Activated T-cell treated with anti-CD3 and anti-CD28 coated beads, Interleukin-2, amount 50 U/mL, for 4 hours (primary cell): ENCODE measurements at regions not wholly inside any gene's neighbourhood (a gene's known extent, or its start where the extent isn't known, plus 50 kb on each side); places are given as distances from the start of the nearest gene placed in this dataset.
"Not testable (repeated sequence)": the region's sequence is repeated elsewhere in the genome, so short reads cannot be mapped to it uniquely, and the experiment has no call there.

Source experiments
- ATAC-seq, 2 donors: fragments of 200-7000 bp; cut with Tn5 transposase; one replicate each; pipeline ENCODE4 v1.10.0; 2021
- DNase-seq: peaks from one replicate; pipeline ENCODE4 v3.0.0-alpha.2; 2020
- H3K27me3 Mint-ChIP-seq: one replicate; pipeline ENCODE4 v1.8.0; 2021; ENCODE audit warnings: low read depth, mixed read lengths
- H3K36me3 Mint-ChIP-seq: one replicate; pipeline ENCODE4 v1.8.0; 2022; ENCODE audit warnings: mixed read lengths; ENCODE audit not compliant: insufficient read depth
- H3K4me1 Mint-ChIP-seq: one replicate; pipeline ENCODE4 v1.8.0; 2021; ENCODE audit warnings: low read depth, mixed read lengths
- H3K4me3 Mint-ChIP-seq: one replicate; pipeline ENCODE4 v1.8.0; 2021; ENCODE audit warnings: mild to moderate bottlenecking, moderate library complexity, mixed read lengths
- H3K9me3 Mint-ChIP-seq: one replicate; pipeline ENCODE4 v1.8.0; 2021; ENCODE audit warnings: mixed read lengths

DNA sequence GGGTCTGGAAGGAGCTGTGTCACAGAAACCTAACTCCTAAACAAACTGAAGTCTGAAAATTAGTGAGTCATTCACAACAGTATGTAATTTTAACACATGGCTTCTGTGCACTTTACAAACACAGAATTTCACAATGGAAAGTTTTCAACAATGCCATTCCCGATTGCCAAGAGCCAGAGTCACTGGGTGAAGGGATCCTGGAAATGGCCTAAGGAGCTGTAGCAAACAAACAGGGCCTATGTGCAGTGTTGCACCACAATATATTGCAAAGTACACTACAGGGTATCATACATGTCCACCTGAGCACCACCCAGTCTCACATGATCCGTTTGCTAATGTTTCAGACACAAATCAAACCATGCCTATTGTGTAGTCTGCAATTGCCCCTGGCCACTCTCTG lies 184.7 kb upstream of the OTX2 start:
- no peak for DNase-seq

DNA sequence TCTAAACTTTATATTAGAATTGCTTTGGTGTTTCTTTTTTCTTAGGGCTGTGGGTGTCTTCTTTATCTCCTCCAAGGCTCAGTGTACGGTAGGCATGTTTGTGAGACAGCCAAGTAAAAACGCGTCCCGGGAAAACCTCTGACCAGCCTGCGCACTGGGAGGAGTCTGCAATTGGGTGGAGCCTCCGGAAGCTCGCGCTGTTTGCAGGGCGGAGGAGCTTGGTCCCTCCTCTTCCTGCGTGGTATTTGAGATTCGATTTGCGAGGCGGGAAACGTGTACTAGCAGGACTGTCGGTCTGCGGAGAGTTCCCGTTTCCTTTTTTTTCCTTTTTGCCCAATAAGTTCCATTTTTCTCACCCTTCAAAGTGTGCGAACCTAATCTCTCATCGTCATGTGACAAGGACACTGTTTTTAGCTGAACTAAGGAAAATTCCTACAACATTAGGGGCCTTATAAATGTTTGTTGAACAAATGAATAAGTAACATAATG lies 182.1 kb upstream of the OTX2 start:
- Mint-ChIP-seq H3K4me1 (no peaks in the 10 kb centered on the region), H3K9me3 (peaks cover 4% of the 10 kb centered on the region), H3K27me3 (no peaks in the 10 kb centered on the region), H3K4me3 (no peak overlapping the region), H3K36me3 (no peaks in the 10 kb centered on the region)
- DNase-seq = no peak
- no peak for ATAC-seq

More for the DNA sequence above, 184.7 kb upstream of the OTX2 start:
- H3K27me3 Mint-ChIP-seq = no peaks in the 10 kb centered on the region
- H3K9me3 Mint-ChIP-seq = peaks cover 4% of the 10 kb centered on the region
- no peak for ATAC-seq
- no peaks in the 10 kb centered on the region for H3K4me1 Mint-ChIP-seq
- H3K4me3 Mint-ChIP-seq = no peak overlapping the region
- no peaks in the 10 kb centered on the region for H3K36me3 Mint-ChIP-seq

DNA sequence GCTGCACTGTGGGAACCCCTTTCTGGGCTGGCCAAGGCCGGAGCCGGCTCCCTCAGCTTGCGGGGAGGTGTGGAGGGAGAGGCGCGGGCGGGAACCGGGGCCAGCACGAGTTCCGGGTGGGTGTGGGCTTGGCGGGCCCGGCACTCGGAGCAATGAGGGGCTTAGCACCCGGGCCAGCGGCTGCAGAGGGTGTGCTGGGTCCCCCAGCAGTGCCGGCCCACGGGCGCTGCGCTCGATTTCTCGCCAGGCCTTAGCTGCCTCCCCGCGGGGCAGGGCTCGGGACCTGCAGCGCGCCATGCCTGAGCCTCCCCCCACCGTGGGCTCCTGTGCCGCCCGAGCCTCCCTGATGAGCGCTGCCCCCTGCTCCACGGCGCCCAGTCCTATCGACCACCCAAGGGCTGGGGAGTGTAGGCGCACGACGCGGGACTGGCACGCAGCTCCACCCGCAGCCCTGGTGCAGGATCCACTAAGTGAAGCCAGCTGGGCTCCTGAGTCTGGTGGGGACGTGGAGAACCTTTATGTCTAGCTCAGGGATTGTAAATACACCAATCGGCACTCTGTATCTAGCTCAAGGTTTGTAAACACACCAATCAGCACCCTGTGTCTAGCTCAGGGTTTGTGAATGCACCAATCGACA lies 180.8 kb upstream of the OTX2 start:
- not testable (repeated sequence) for H3K9me3 Mint-ChIP-seq, H3K4me1 Mint-ChIP-seq, H3K27me3 Mint-ChIP-seq, DNase-seq, ATAC-seq, H3K36me3 Mint-ChIP-seq, H3K4me3 Mint-ChIP-seq

DNA sequence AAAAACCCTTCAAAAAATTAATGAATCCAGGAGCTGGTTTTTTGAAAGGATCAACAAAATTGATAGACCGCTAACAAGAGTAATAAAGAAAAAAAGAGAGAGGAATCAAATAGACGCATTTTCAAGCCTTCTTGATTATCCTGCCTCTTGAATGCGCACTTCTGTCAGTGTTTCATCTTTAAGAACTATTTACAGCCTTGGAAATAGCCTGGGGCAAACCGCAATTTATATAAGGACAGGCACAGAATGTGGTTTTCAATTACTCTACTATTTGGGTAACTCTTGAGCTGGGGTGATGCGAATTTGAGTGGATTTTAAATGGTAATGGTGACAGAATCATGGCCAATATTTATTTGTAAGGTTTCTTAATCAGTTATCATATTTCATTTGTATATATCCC lies 179.1 kb upstream of the OTX2 start:
- H3K9me3 Mint-ChIP-seq = peaks cover 4% of the 10 kb centered on the region
- ATAC-seq (no peak), DNase-seq (no peak)
- no peak overlapping the region for H3K4me3 Mint-ChIP-seq
- no peaks in the 10 kb centered on the region for H3K4me1 Mint-ChIP-seq
- H3K36me3 Mint-ChIP-seq = no peaks in the 10 kb centered on the region
- no peaks in the 10 kb centered on the region for H3K27me3 Mint-ChIP-seq

DNA sequence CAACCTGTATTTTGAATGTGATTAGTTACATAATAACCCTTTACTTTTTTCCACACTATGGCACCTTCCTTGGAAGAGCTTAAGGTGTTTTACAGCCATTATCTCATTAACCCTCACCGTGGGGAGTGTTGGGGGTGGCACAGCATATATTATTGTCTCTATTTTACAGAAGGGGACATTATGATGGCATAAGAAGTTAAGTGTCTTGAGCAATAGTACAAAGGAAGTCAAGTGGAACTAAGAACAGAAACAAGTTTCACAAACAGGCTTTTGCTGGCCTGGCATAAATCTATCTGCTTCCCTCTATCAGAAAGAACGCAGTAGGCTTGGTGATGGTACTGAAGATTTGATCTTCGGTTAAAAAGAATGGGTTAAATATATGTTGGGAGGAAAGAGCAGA lies 169.7 kb upstream of the OTX2 start:
- no peak overlapping the region for H3K4me3 Mint-ChIP-seq
- ATAC-seq (no peak), DNase-seq (no peak)
- H3K9me3 Mint-ChIP-seq = no peaks in the 10 kb centered on the region
- no peaks in the 10 kb centered on the region for H3K4me1 Mint-ChIP-seq
- H3K36me3 Mint-ChIP-seq = no peaks in the 10 kb centered on the region
- peaks cover 13% of the 10 kb centered on the region for H3K27me3 Mint-ChIP-seq

GRCh38 chr14:56976211-56976610 lies 165.9 kb upstream of the OTX2 start:
- H3K4me3 Mint-ChIP-seq = no peak overlapping the region
- H3K4me1 Mint-ChIP-seq = no peaks in the 10 kb centered on the region
- no peaks in the 10 kb centered on the region for H3K9me3 Mint-ChIP-seq
- DNase-seq (no peak), ATAC-seq (no peak)
- peaks cover 13% of the 10 kb centered on the region for H3K27me3 Mint-ChIP-seq
- H3K36me3 Mint-ChIP-seq = no peaks in the 10 kb centered on the region

DNA sequence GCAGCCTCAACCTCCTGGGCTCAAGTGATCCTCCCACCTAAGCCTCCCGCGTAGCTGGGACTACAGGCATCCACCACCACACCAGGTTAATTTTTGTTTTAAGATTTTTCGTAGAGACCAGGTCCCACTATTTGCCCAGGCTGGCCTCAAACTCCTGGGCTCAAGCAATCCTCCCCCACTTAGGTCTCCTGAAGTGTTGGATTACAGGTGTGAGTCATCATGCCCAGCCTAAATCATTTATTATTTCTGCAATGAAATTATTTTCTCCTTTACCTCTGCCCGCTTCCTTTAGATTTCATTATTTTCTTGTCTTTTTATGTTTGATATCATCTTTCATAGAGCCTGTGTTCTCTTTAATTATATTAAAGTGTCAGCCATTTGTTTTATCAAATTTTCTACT lies 165.2 kb upstream of the OTX2 start:
- DNase-seq (no peak), ATAC-seq (no peak)
- no peaks in the 10 kb centered on the region for H3K36me3 Mint-ChIP-seq
- peaks cover 13% of the 10 kb centered on the region for H3K27me3 Mint-ChIP-seq
- H3K9me3 Mint-ChIP-seq = no peaks in the 10 kb centered on the region
- no peak overlapping the region for H3K4me3 Mint-ChIP-seq
- H3K4me1 Mint-ChIP-seq = no peaks in the 10 kb centered on the region

DNA sequence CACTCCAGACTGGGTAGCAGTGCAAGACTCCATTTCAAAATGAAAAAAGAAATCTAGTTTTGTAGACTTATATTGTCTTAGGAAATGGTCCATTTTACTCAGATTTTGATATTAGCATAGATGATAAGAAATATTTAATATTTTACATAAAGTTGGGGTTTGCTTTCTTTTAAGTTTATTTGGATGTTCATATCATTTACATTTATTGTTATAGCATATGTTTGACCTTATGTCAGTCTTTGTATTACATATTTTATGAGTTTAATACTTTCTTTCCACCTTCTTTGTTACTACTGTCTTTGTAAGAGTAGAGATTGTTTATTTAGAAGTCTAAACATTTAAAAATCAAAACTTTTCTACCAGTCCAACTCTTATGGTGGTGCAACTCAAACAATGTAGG lies 162.7 kb upstream of the OTX2 start:
- Mint-ChIP-seq H3K4me3 (no peak overlapping the region), H3K36me3 (no peaks in the 10 kb centered on the region), H3K4me1 (no peaks in the 10 kb centered on the region), H3K27me3 (peaks cover 15% of the 10 kb centered on the region), H3K9me3 (peaks cover 7% of the 10 kb centered on the region)
- ATAC-seq (no peak), DNase-seq (no peak)

DNA sequence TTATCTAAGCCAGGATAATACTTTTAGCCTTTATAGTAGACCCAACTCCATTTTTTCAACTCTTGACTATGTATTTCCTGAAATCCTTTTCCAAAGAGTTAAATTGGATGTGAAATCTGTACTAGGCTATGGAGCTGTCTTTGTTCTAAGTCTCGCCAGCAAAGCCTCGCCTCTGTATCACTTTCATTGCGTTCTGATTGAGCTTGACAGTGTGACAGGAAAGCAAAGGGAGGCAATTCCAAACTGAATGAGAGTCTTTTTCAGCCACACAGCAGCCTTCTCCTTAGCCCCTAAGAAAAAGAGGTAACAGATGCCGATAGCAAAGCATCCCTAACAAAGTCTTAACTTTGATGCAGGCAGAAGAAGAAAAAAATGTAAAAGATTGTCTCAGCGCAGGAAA lies 154.6 kb upstream of the OTX2 start:
- ATAC-seq = no peak
- Mint-ChIP-seq H3K4me3 (no peak overlapping the region), H3K36me3 (no peaks in the 10 kb centered on the region), H3K4me1 (no peaks in the 10 kb centered on the region), H3K9me3 (peaks cover 4% of the 10 kb centered on the region), H3K27me3 (no peaks in the 10 kb centered on the region)
- no peak for DNase-seq

- no peak for DNase-seq
- no peaks in the 10 kb centered on the region for H3K9me3 Mint-ChIP-seq
- ATAC-seq = no peak
- H3K36me3 Mint-ChIP-seq = no peaks in the 10 kb centered on the region
- peaks cover 2% of the 10 kb centered on the region for H3K27me3 Mint-ChIP-seq
- H3K4me3 Mint-ChIP-seq = no peak overlapping the region
- no peaks in the 10 kb centered on the region for H3K4me1 Mint-ChIP-seq
Observed at GRCh38 chr14:56963381-56963780, 153.1 kb upstream of the OTX2 start.

GRCh38 chr14:56962444-56963080 lies 152.3 kb upstream of the OTX2 start:
- H3K9me3 Mint-ChIP-seq = no peaks in the 10 kb centered on the region
- H3K36me3 Mint-ChIP-seq = no peaks in the 10 kb centered on the region
- H3K27me3 Mint-ChIP-seq = peaks cover 3% of the 10 kb centered on the region
- H3K4me3 Mint-ChIP-seq = no peak overlapping the region
- ATAC-seq (no peak), DNase-seq (no peak)
- H3K4me1 Mint-ChIP-seq = no peaks in the 10 kb centered on the region

DNA sequence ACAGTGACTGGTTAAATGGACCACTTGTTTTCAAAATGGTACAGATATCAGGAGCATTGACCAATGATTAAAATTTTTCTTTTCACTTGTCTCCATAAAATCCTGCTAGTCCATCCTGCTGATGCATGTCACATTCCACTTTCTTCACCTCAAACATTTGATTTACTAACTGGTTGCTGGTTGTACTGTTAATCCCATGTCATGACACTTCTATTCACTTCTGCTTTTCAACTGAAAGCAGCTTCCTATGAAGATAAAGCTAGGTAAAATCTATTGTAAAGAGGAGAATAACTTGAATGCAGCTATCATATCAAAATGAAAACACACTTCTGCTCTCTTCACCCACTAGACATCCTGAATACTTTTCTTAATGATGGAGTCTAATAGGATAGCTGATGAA lies 149.6 kb upstream of the OTX2 start:
- Mint-ChIP-seq H3K36me3 (no peaks in the 10 kb centered on the region), H3K4me3 (no peak overlapping the region), H3K27me3 (peaks cover 3% of the 10 kb centered on the region), H3K4me1 (no peaks in the 10 kb centered on the region), H3K9me3 (no peaks in the 10 kb centered on the region)
- ATAC-seq (no peak), DNase-seq (no peak)

GRCh38 chr14:56959121-56959520 lies 148.8 kb upstream of the OTX2 start:
- H3K27me3 Mint-ChIP-seq = peaks cover 3% of the 10 kb centered on the region
- H3K4me3 Mint-ChIP-seq = no peak overlapping the region
- H3K9me3 Mint-ChIP-seq = no peaks in the 10 kb centered on the region
- ATAC-seq (no peak), DNase-seq (no peak)
- no peaks in the 10 kb centered on the region for H3K36me3 Mint-ChIP-seq
- H3K4me1 Mint-ChIP-seq = no peaks in the 10 kb centered on the region

GRCh38 chr14:56956182-56956581 lies 145.9 kb upstream of the OTX2 start:
- peaks cover 3% of the 10 kb centered on the region for H3K27me3 Mint-ChIP-seq
- DNase-seq (no peak), ATAC-seq (no peak)
- H3K36me3 Mint-ChIP-seq = no peaks in the 10 kb centered on the region
- H3K9me3 Mint-ChIP-seq = no peaks in the 10 kb centered on the region
- no peak overlapping the region for H3K4me3 Mint-ChIP-seq
- no peaks in the 10 kb centered on the region for H3K4me1 Mint-ChIP-seq

DNA sequence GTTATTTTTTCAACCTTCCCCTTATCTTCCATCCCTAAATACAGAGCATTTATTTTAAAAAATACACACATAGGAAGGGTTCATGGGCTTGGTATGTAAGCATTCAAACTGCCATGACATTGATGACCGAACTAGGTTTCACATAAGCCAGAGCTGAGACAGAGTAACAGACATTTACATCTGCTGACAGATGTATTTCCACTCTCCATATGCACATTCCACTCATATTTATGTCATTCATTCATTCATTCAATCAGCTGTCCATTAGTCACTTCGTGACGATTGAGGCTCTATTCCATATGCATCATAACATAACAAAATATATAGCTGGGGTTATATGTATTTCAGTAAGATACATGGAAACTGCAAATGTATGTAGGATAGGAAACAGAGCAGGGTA lies 145.5 kb upstream of the OTX2 start:
- H3K36me3 Mint-ChIP-seq = no peaks in the 10 kb centered on the region
- no peaks in the 10 kb centered on the region for H3K9me3 Mint-ChIP-seq
- H3K4me1 Mint-ChIP-seq = no peaks in the 10 kb centered on the region
- DNase-seq (no peak), ATAC-seq (no peak)
- H3K4me3 Mint-ChIP-seq = no peak overlapping the region
- H3K27me3 Mint-ChIP-seq = peaks cover 3% of the 10 kb centered on the region
